CD8-positive, alpha-beta memory T cell (primary cell): ENCODE measurements at regions not wholly inside any gene's neighbourhood (a gene's known extent, or its start where the extent isn't known, plus 50 kb on each side); places are given as distances from the start of the nearest gene placed in this dataset.

Experiments
- CTCF ChIA-PET: fragments of 350-600 bp; sonication (Branson Sonifier 250); formaldehyde crosslinking; loops from one replicate; lab custom pipeline; 2021; ENCODE audit warnings: antibody characterized with exemption; lab: Charles Lee
- POLR2A ChIA-PET: fragments of 350-600 bp; sonication (Branson Sonifier 250); formaldehyde crosslinking; loops from one replicate; lab custom pipeline; 2021; ENCODE audit warnings: antibody characterized with exemption; lab: Charles Lee
- DNase-seq, 5 donors: peaks; one replicate each; pipeline versions ENCODE4 v3.0.0 to v3.0.0-alpha.2; 2020 to 2022; ENCODE audit warnings: mixed read lengths in 1 of 5
- H3K27ac ChIP-seq: one replicate; pipeline ENCODE4 v1.7.0; 2013; ENCODE audit warnings: low read depth, mild to moderate bottlenecking, low read length, moderate library complexity
- H3K27me3 ChIP-seq: 2 replicates; pipeline ENCODE4 v1.7.0; 2013; ENCODE audit warnings: low read length, mild to moderate bottlenecking; ENCODE audit not compliant: insufficient read depth, poor library complexity, severe bottlenecking
- H3K36me3 ChIP-seq: 2 replicates; pipeline ENCODE4 v1.7.0; 2013; ENCODE audit warnings: mild to moderate bottlenecking, low read length, moderate library complexity; ENCODE audit not compliant: insufficient read depth
- H3K4me1 ChIP-seq: 2 replicates; pipeline ENCODE4 v1.7.0; 2013; ENCODE audit warnings: mild to moderate bottlenecking, low read length, moderate library complexity; ENCODE audit not compliant: insufficient read depth
- H3K4me3 ChIP-seq: 2 replicates; pipeline ENCODE4 v1.7.0; 2013; ENCODE audit warnings: mild to moderate bottlenecking, low read length
- H3K9me3 ChIP-seq: 2 replicates; pipeline ENCODE4 v1.7.0; 2013; ENCODE audit warnings: mild to moderate bottlenecking, low read length
- H3K27ac Mint-ChIP-seq, 8 donors: one replicate each; pipeline ENCODE4 v1.8.0; 2020 to 2021; ENCODE audit warnings: mixed read lengths in 8 of 8, mild to moderate bottlenecking in 6 of 8, inconsistent platforms in 3 of 8, moderate library complexity in 3 of 8
- H3K27me3 Mint-ChIP-seq, 2 donors: one replicate each; pipeline ENCODE4 v1.8.0; 2020 to 2021; ENCODE audit warnings: mixed read lengths in 2 of 2, mild to moderate bottlenecking in 1 of 2, moderate library complexity in 1 of 2
- H3K36me3 Mint-ChIP-seq, 3 donors: one replicate each; pipeline ENCODE4 v1.8.0; 2020 to 2021; ENCODE audit warnings: mixed read lengths in 3 of 3, inconsistent platforms in 1 of 3, mild to moderate bottlenecking in 1 of 3
- H3K4me1 Mint-ChIP-seq, 3 donors: one replicate each; pipeline ENCODE4 v1.8.0; 2020 to 2021; ENCODE audit warnings: mixed read lengths in 3 of 3, inconsistent platforms in 1 of 3, mild to moderate bottlenecking in 1 of 3
- H3K4me3 Mint-ChIP-seq, 7 donors: one replicate each; pipeline ENCODE4 v1.8.0; 2020 to 2021; ENCODE audit warnings: mixed read lengths in 7 of 7, mild to moderate bottlenecking in 6 of 7, moderate library complexity in 4 of 7, inconsistent platforms in 2 of 7
- H3K9me3 Mint-ChIP-seq, 5 donors: one replicate each; pipeline ENCODE4 v1.8.0; 2020 to 2022; ENCODE audit warnings: mixed read lengths in 5 of 5, mild to moderate bottlenecking in 3 of 5, moderate library complexity in 2 of 5, inconsistent platforms in 1 of 5

DNA sequence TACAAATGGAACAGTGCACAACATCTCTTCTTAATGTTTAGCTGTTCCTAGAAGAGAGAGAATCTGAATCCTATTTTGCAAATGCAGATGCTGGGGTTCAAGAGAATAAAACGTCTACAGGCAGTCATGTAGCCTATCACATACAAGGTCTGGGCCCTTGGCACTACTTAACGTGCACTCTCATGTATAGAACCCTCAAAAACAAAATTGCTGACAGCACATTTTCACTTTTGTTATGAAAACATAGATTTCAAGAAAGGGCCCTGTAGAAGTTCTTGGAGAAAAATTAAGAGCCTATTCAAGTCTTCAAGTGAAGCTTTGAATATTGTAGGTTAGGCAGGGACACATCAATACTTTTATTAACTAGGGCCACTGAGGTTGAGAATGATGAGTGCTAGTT is 504.3 kb upstream of the FAM98A start:
- no peaks in the 10 kb centered on the region for H3K36me3 ChIP-seq
- H3K4me3 Mint-ChIP-seq: no peak overlapping the region
- H3K9me3 Mint-ChIP-seq: no peaks in the 10 kb centered on the region
- no peak overlapping the region for H3K4me3 ChIP-seq
- H3K27ac ChIP-seq: no peak overlapping the region
- DNase-seq: no peak
- H3K27ac Mint-ChIP-seq: no peak overlapping the region
- H3K4me1 ChIP-seq: no peaks in the 10 kb centered on the region
- ChIA-PET CTCF (no interaction called here), POLR2A (no interaction called here)
- H3K9me3 ChIP-seq: no peaks in the 10 kb centered on the region
- no peaks in the 10 kb centered on the region for H3K36me3 Mint-ChIP-seq
- H3K27me3 Mint-ChIP-seq: peaks cover 3% of the 10 kb centered on the region in 2 donors
- no peaks in the 10 kb centered on the region for H3K27me3 ChIP-seq
- peaks cover 0 to 1% (median 0%) of the 10 kb centered on the region in 3 donors for H3K4me1 Mint-ChIP-seq

DNA sequence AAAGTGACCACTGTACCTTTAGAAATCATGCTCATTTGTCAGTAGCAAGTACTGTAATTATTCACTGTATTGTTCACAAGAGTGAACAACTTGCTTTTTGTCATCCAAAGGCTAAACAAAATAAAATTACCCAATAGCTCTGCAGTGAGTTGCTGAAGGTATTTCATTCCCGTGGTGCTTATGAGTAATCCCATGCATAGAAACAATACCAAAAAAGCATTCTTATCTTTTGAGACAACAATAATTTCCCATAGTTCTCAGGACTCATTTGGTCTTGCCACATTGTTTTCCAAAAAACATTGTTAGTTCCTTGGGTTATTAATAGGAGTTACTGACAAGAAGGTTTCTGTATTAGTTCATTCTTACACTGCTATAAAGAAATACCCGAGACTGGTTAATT is 503.2 kb upstream of the FAM98A start:
- Histone ChIP-seq H3K4me1 (no peaks in the 10 kb centered on the region), H3K27ac (no peak overlapping the region), H3K36me3 (no peaks in the 10 kb centered on the region), H3K9me3 (no peaks in the 10 kb centered on the region), H3K4me3 (no peak overlapping the region), H3K27me3 (no peaks in the 10 kb centered on the region)
- CTCF ChIA-PET: no interaction called here
- peaks cover 0 to 1% (median 0%) of the 10 kb centered on the region in 3 donors for H3K4me1 Mint-ChIP-seq
- H3K27me3 Mint-ChIP-seq: peaks cover 3% of the 10 kb centered on the region in 2 donors
- no peaks in the 10 kb centered on the region for H3K9me3 Mint-ChIP-seq
- POLR2A ChIA-PET: no interaction called here
- H3K36me3 Mint-ChIP-seq: no peaks in the 10 kb centered on the region
- no peak overlapping the region for H3K27ac Mint-ChIP-seq
- no peak for DNase-seq
- no peak overlapping the region for H3K4me3 Mint-ChIP-seq

- Mint-ChIP-seq H3K27me3 (peaks cover 3 to 4% of the 10 kb centered on the region in 2 donors), H3K4me3 (no peak overlapping the region), H3K4me1 (peaks cover 0 to 1% (median 0%) of the 10 kb centered on the region in 3 donors), H3K27ac (no peak overlapping the region), H3K9me3 (no peaks in the 10 kb centered on the region), H3K36me3 (no peaks in the 10 kb centered on the region)
- Histone ChIP-seq H3K27ac (no peak overlapping the region), H3K4me1 (no peaks in the 10 kb centered on the region), H3K4me3 (no peak overlapping the region), H3K36me3 (no peaks in the 10 kb centered on the region), H3K27me3 (no peaks in the 10 kb centered on the region), H3K9me3 (no peaks in the 10 kb centered on the region)
- ChIA-PET POLR2A (no interaction called here), CTCF (no interaction called here)
- DNase-seq: no peak
These were observed 500.3 kb upstream of the FAM98A start for GRCh38 chr2:34099377-34099776.

DNA sequence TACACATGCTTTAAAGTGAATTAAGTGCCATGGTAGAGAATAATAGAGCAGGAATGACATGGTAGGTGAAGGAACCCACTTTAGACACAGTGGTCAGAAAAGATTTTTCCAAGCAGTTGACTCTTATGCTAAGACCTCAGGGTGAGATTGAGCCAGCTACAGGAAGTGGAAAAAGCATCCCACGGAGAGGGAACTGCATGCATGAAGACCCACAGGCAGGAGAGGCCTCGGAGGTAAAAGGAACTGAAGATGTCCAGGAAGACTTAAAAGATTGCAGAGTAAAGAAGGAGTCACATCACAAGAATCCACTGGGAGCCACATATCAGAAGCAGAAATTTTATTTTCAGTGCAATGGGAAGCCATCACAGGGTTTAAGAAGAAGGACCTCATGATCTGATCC is 499.2 kb upstream of the FAM98A start:
- Mint-ChIP-seq H3K27ac (no peak overlapping the region), H3K27me3 (peaks cover 0 to 4% of the 10 kb centered on the region in 2 donors), H3K36me3 (no peaks in the 10 kb centered on the region), H3K4me3 (no peak overlapping the region), H3K4me1 (peaks cover 0 to 6% (median 3%) of the 10 kb centered on the region in 3 donors), H3K9me3 (no peaks in the 10 kb centered on the region)
- no peak for DNase-seq
- no peak overlapping the region for H3K4me3 ChIP-seq
- H3K9me3 ChIP-seq: no peaks in the 10 kb centered on the region
- no peaks in the 10 kb centered on the region for H3K27me3 ChIP-seq
- no peak overlapping the region for H3K27ac ChIP-seq
- no peaks in the 10 kb centered on the region for H3K36me3 ChIP-seq
- no peaks in the 10 kb centered on the region for H3K4me1 ChIP-seq
- ChIA-PET CTCF (no interaction called here), POLR2A (no interaction called here)

- peak in 4 of 5 donors; percentile 1 to 14 (median 10) for DNase-seq
- H3K4me1 ChIP-seq: no peaks in the 10 kb centered on the region
- H3K36me3 Mint-ChIP-seq: no peaks in the 10 kb centered on the region
- H3K4me3 Mint-ChIP-seq: no peak overlapping the region
- H3K9me3 Mint-ChIP-seq: no peaks in the 10 kb centered on the region
- H3K4me3 ChIP-seq: no peak overlapping the region
- ChIA-PET CTCF (interaction anchor here (1.3 kb wide), 1 partner anchor 621 kb away, joined by 3 read pairs; no protein-coding TSS in a partner anchor), POLR2A (no interaction called here)
- peak overlapping the region in 1 of 8 donors; percentile 11 for H3K27ac Mint-ChIP-seq
- H3K36me3 ChIP-seq: no peaks in the 10 kb centered on the region
- H3K27ac ChIP-seq: no peak overlapping the region
- no peaks in the 10 kb centered on the region for H3K27me3 ChIP-seq
- H3K9me3 ChIP-seq: no peaks in the 10 kb centered on the region
- H3K4me1 Mint-ChIP-seq: peaks cover 0 to 6% (median 3%) of the 10 kb centered on the region in 3 donors
- H3K27me3 Mint-ChIP-seq: peaks cover 0 to 4% of the 10 kb centered on the region in 2 donors
These were observed 497.6 kb upstream of the FAM98A start for GRCh38 chr2:34096562-34097171.

- Histone ChIP-seq H3K4me3 (no peak overlapping the region), H3K9me3 (no peaks in the 10 kb centered on the region), H3K36me3 (no peaks in the 10 kb centered on the region), H3K4me1 (no peaks in the 10 kb centered on the region), H3K27ac (no peak overlapping the region), H3K27me3 (no peaks in the 10 kb centered on the region)
- peaks cover 0 to 1% of the 10 kb centered on the region in 2 donors for H3K27me3 Mint-ChIP-seq
- DNase-seq: no peak
- H3K9me3 Mint-ChIP-seq: no peaks in the 10 kb centered on the region
- no peak overlapping the region for H3K27ac Mint-ChIP-seq
- no peaks in the 10 kb centered on the region for H3K36me3 Mint-ChIP-seq
- H3K4me1 Mint-ChIP-seq: peaks cover 0 to 6% (median 2%) of the 10 kb centered on the region in 3 donors
- POLR2A ChIA-PET: no interaction called here
- H3K4me3 Mint-ChIP-seq: no peak overlapping the region
- CTCF ChIA-PET: no interaction called here
These were observed 494.7 kb upstream of the FAM98A start for GRCh38 chr2:34093790-34094189.

- Histone ChIP-seq H3K9me3 (no peaks in the 10 kb centered on the region), H3K36me3 (no peaks in the 10 kb centered on the region), H3K4me1 (no peaks in the 10 kb centered on the region), H3K27ac (no peak overlapping the region), H3K4me3 (no peak overlapping the region), H3K27me3 (no peaks in the 10 kb centered on the region)
- no peaks in the 10 kb centered on the region for H3K27me3 Mint-ChIP-seq
- ChIA-PET POLR2A (no interaction called here), CTCF (no interaction called here)
- no peak for DNase-seq
- peaks cover 0 to 7% (median 0%) of the 10 kb centered on the region in 5 donors for H3K9me3 Mint-ChIP-seq
- no peaks in the 10 kb centered on the region for H3K36me3 Mint-ChIP-seq
- H3K27ac Mint-ChIP-seq: no peak overlapping the region
- no peaks in the 10 kb centered on the region for H3K4me1 Mint-ChIP-seq
- no peak overlapping the region for H3K4me3 Mint-ChIP-seq
These were observed 471.1 kb upstream of the FAM98A start for GRCh38 chr2:34070196-34070595.

GRCh38 chr2:34069604-34070003 is 470.5 kb upstream of the FAM98A start:
- POLR2A ChIA-PET: no interaction called here
- CTCF ChIA-PET: no interaction called here
- Histone ChIP-seq H3K27me3 (no peaks in the 10 kb centered on the region), H3K9me3 (no peaks in the 10 kb centered on the region), H3K4me1 (no peaks in the 10 kb centered on the region), H3K36me3 (no peaks in the 10 kb centered on the region), H3K4me3 (no peak overlapping the region), H3K27ac (no peak overlapping the region)
- no peaks in the 10 kb centered on the region for H3K4me1 Mint-ChIP-seq
- DNase-seq: no peak
- no peaks in the 10 kb centered on the region for H3K36me3 Mint-ChIP-seq
- peaks cover 0 to 7% (median 0%) of the 10 kb centered on the region in 5 donors for H3K9me3 Mint-ChIP-seq
- H3K4me3 Mint-ChIP-seq: no peak overlapping the region
- H3K27ac Mint-ChIP-seq: no peak overlapping the region
- H3K27me3 Mint-ChIP-seq: no peaks in the 10 kb centered on the region
